GM06990 (cell line): ENCODE measurements at regions not wholly inside any gene's neighbourhood (a gene's known extent, or its start where the extent isn't known, plus 50 kb on each side); places are given as distances from the start of the nearest gene placed in this dataset.

Experiments used
- DNase-seq: peaks from one replicate; pipeline ENCODE4 v3.0.0-alpha.2; 2011; ENCODE audit not compliant: insufficient read length; ENCODE audit errors: extremely low read depth
- H3K27me3 ChIP-seq: replicated peaks from 2 replicates; pipeline ENCODE4 v1.6.0; 2011; ENCODE audit warnings: low read length; ENCODE audit not compliant: control insufficient read depth, insufficient read depth
- H3K36me3 ChIP-seq: 2 replicates; pipeline ENCODE4 v1.5.1; 2011; ENCODE audit warnings: low read length; ENCODE audit not compliant: control insufficient read depth, insufficient read depth
- H3K4me3 ChIP-seq: replicated peaks from 2 replicates; pipeline ENCODE4 v1.5.1; 2011; ENCODE audit warnings: low read depth, mild to moderate bottlenecking, control low read depth, low read length
- CTCF ChIP-seq: IDR thresholded peaks from 2 replicates; pipeline ENCODE4 v1.5.1; 2011; ENCODE audit warnings: low read length, control low read depth, mild to moderate bottlenecking, inconsistent platforms; ENCODE audit not compliant: insufficient read depth, poor library complexity, severe bottlenecking

GRCh38 chr13:53342623-53343360 is 314.2 kb downstream of the OLFM4 start:
- no peak for DNase-seq
- TF ChIP-seq CTCF, result no peak
- H3K4me3 ChIP-seq, result no peak overlapping the region

GRCh38 chr13:53343361-53343744 is 314.7 kb downstream of the OLFM4 start:
- TF ChIP-seq CTCF, result no peak
- H3K4me3 ChIP-seq, result no peak overlapping the region
- no peaks in the 10 kb centered on the region for H3K36me3 ChIP-seq
- no peak for DNase-seq
- no peaks in the 10 kb centered on the region for H3K27me3 ChIP-seq

More at GRCh38 chr13:53342623-53343360, 314.2 kb downstream of the OLFM4 start:
- Histone ChIP-seq H3K36me3 (no peaks in the 10 kb centered on the region), H3K27me3 (no peaks in the 10 kb centered on the region)

- no peaks in the 10 kb centered on the region for H3K36me3 ChIP-seq
- TF ChIP-seq CTCF, result no peak
- DNase-seq, result no peak
- H3K27me3 ChIP-seq, result no peaks in the 10 kb centered on the region
- no peak overlapping the region for H3K4me3 ChIP-seq
Measured at GRCh38 chr13:53351021-53351420, 322.4 kb downstream of the OLFM4 start.

DNA sequence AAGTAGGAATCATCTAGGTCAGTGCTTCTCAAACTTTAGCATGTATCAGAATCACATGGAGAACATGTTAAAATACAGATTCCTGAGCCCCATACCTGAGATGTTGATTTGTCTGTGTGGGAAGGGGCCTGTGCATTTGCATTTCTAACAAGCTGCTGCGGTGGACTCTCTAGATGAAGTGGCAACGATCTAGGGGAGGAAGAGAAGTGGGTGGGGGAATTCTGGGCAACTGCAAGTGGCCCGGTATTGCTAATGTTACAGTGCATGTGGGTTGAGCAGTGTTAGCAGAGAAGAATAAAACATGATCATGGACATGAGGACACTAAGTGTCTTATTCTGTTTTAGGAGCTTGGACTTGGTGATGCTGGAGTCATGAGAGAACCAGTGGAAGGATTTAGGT is 329.0 kb downstream of the OLFM4 start:
- no peaks in the 10 kb centered on the region for H3K27me3 ChIP-seq
- H3K4me3 ChIP-seq, result no peak overlapping the region
- no peaks in the 10 kb centered on the region for H3K36me3 ChIP-seq
- no peak for DNase-seq
- TF ChIP-seq CTCF, result no peak

GRCh38 chr13:53368948-53369347 is 340.3 kb downstream of the OLFM4 start:
- TF ChIP-seq CTCF, result no peak
- no peaks in the 10 kb centered on the region for H3K27me3 ChIP-seq
- H3K36me3 ChIP-seq, result no peaks in the 10 kb centered on the region
- no peak for DNase-seq
- no peak overlapping the region for H3K4me3 ChIP-seq

DNA sequence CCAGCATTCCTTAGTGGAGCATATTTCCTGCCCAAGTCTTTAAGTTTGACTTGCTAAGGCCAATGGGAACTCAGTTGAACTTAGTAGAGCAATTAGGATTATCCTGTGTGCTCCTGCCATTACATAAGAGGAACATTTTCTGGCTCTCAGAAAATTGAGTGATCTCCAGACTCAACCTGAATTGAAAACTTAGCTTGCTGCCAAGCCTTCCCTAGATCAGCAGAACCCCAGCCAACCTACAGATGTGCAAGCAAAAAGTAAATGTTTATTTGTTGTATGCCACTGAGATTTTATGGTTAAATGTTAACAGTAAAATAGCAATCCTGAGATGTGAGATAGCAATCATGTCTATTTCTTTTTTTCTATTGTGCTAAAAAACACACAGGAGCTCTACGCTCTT is 350.9 kb downstream of the OLFM4 start:
- Histone ChIP-seq H3K4me3 (no peak overlapping the region), H3K27me3 (no peaks in the 10 kb centered on the region), H3K36me3 (no peaks in the 10 kb centered on the region)
- DNase-seq, result no peak
- TF ChIP-seq CTCF, result no peak
